NCI-H526 treated with DMSO at 0.1 percent for 48 hours (cell line): ENCODE measurements at regions not wholly inside any gene's neighbourhood (a gene's known extent, or its start where the extent isn't known, plus 50 kb on each side); places are given as distances from the start of the nearest gene placed in this dataset.
"Not testable (repeated sequence)": the region's sequence is repeated elsewhere in the genome, so short reads cannot be mapped to it uniquely, and the experiment has no call there.

Source experiments
- DNase-seq: peaks from one replicate; lab custom pipeline; 2025; lab: John Stamatoyannopoulos, UW

DNA sequence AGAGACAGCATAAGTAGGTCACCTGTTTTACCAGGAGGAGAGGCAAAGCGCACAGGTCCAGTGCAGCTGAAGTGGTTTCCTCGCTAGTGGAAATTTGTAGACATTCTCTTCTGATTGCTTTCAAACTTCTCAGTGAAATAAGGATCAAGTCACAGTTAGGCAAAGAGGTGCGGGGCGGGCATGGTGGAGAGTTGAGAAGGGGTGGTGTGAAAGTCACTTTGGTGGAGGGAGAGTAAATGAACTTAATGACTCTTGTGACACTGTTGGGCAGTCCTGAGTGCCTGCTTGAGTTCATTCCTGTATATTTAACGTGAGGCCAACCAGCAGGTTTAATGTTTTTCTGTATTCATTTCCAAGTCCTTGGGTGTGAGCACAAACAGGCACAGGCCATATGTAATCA, 235.6 kb downstream of the TRIML1 start:
- no peak for DNase-seq

DNA sequence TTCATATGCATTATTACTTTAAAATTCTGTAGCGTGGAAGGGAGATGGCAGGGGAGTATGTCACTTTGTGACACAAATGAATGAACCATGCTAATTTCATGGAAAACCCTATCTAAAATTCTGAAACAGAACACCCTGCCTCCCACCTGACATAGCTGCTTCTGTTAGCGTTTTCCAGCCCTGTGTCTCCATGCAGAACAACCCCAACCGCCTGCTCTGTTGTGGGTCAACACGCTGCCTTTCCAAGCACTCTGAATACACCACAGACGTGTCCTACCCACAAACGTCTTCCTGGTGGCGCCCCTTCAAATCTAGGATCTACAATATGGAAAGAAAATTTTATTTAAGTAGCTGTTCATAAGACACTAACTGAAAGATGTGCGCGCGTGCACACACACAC, 238.6 kb downstream of the TRIML1 start:
- DNase-seq, result no peak

GRCh38 chr4:188383180-188383579, 243.9 kb downstream of the TRIML1 start:
- DNase-seq, result no peak

- DNase-seq, result no peak
Measured at GRCh38 chr4:188387179-188387791, 248.0 kb downstream of the TRIML1 start.

DNA sequence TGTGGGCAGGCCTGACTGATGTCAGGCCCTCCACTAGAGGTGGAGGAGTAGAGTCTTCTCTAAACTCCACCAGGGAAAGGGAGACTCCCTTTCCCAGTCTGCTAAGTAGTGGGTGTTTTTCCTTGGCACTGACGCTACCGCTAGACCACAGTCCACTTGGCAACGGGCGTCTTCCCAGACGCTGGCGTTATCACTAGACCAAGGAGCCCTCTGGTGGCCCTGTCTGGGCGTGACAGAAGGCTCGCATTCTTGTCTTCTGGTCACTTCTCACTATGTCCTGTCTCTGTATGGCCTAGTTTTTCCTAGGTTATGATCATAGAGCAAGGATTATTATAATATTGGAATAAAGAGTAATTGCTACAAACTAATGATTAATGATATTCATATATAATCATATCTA, 252.1 kb downstream of the TRIML1 start:
- DNase-seq, result not testable (repeated sequence)

- DNase-seq, result no peak
Measured at GRCh38 chr4:188396037-188396436, 256.8 kb downstream of the TRIML1 start.

- DNase-seq, result peak; percentile 2
Measured at GRCh38 chr4:188399834-188400233, 260.6 kb downstream of the TRIML1 start.

DNA sequence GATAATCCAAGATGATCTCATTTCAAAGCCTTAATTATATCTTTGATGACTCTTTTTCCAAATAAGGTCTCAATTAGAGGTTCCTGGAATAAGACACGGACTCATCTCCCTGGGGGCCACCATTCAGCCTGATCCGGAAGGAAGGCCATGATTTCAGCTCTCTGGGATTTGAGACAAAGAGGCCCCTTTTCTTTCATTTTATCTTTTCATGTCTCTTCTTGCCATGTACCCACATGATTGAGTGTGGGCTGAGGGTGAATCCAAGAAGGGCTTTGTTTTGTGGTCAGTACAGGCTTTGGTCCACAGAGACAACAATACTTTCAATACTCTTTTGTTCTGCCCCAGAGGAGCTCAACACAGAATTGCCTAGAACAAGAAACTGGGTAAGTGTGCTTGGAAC, 261.2 kb downstream of the TRIML1 start:
- DNase-seq, result no peak

GRCh38 chr4:188403272-188403671, 264.0 kb downstream of the TRIML1 start:
- DNase-seq, result no peak

GRCh38 chr4:188405071-188405835, 266.0 kb downstream of the TRIML1 start:
- DNase-seq, result not testable (repeated sequence)

- no peak for DNase-seq
Measured at GRCh38 chr4:188408244-188409030, 269.2 kb downstream of the TRIML1 start.

- DNase-seq, result no peak
Measured at GRCh38 chr4:188409851-188410250, 270.6 kb downstream of the TRIML1 start.

DNA sequence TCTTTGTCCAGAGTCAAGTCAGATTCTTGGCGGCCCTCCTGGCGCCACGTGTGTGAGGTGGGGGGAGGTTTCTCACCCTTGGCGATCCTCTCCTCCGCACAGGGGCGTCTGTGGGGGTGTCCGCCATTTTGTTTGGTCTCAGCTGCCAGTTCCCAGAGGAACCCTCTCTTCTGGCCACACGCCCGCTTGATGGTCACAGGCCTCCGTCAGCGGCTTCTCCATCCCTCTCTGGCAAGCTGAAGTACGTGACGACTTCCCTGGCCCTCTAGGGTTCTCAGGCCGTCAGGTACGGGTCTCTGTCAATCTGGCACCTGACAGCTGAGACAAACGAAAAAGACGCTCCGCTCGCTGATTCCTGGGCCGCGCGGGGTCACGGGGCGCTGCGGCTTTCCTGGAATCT, 272.6 kb downstream of the TRIML1 start:
- DNase-seq, result no peak

DNA sequence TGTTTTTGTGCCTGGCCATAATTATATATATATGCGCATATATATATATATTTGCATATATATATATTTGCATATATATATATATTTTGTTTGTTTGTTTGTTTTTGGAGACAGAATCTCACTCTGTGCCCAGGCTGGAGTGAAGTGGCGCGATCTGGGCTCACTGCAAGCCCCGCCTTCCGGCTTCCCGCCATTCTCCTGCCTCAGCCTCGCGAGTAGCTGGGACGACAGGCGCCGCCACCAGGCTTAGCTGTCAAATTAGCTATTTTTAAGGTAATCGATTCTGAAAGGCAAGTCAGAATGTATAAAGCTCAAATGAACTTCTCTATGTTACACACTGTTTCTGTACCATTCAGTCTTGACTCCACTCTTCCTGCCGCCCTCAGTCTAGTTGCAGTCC, 273.3 kb downstream of the TRIML1 start:
- DNase-seq, result no peak

DNA sequence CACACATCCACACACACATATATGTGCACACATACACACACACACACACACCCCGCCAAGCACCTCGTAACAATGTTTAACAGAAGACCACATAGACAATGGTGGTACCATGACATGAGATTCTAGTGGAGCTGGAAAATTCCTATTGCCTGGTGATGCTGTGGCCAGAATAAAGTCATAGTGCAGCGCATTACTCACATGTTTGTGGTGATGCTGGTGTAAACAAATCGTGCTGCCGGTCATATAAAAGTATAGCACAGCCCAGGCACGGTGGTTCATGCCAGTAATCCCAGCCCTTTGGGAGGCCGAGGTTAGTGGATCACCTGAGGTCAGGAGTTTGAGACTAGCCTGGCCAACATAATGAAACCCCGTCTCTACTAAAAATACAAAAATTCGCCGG, 275.2 kb downstream of the TRIML1 start:
- no peak for DNase-seq

DNA sequence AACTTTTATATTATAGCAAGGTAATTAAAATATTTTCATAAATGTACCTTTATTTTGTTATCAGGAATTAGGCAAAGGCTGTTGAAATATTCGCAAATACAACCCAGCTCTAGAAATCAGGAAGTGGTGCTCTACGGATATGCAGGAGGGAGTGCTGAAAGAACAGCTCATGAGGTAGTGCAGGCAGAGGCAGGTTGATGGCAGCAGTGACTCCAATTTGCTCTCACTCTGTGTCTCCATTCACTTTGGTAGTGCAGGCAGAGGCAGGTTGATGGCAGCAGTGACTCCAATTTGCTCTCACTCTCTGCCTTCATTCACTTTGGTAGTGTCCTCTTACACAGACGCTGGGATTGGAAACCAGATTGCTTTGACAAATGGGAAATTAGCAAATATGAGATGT, 277.9 kb downstream of the TRIML1 start:
- no peak for DNase-seq

GRCh38 chr4:188423039-188423438, 283.8 kb downstream of the TRIML1 start:
- DNase-seq, result no peak

DNA sequence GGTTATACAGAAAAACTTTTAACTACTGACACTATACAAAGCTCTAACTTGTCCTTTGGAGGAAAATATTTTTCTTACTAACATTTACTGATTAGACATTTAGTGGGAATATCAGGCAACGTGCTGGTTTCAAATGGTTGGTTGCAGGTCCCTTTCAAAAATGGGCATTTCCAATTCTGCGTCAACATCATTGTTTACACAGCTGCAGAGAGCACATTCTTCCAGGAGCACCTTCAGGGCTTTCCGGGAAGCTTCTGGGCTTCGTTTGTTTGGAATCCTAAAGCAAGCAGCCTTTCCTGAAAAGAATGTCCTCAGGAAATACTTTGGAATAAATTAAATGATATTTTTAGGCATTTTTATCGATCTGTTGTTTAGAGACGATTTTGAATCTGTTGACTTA, 289.7 kb downstream of the TRIML1 start:
- DNase-seq, result no peak

- no peak for DNase-seq
Measured at GRCh38 chr4:188429965-188430364, 290.7 kb downstream of the TRIML1 start.

GRCh38 chr4:188430384-188430783, 291.1 kb downstream of the TRIML1 start:
- no peak for DNase-seq

- DNase-seq, result no peak
Measured at GRCh38 chr4:188432328-188432727, 293.1 kb downstream of the TRIML1 start.

DNA sequence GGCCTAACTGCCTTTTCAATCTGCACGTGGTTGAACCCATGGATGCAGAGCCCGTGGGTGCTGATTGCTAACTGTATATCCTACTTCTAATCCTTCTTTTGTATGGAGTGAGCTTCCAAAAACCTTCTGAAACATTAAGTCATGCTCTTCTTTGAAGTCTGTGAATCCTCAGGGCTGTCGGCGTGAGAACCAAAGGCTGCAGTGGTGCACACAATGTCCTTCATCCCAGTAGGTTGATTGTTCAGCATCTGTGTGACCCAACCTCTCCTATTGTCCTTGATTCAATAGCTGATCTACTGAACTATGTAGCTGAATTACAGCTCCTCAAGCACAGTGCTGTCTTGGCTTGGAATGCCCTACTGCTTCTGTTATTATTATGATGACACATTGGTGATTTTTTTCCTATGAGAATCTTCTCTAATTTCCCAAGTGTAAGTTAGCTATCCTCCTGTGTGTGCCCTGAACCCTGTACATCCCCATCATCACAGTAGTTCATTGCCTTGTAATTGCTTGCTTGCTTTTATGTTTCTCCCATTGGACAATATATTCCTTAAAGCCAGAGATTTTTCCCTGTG, 294.6 kb downstream of the TRIML1 start:
- DNase-seq, result no peak

GRCh38 chr4:188434643-188435042, 295.4 kb downstream of the TRIML1 start:
- no peak for DNase-seq
